Adrenal gland (tissue), 9 donors: ENCODE measurements at regions not wholly inside any gene's neighbourhood (a gene's known extent, or its start where the extent isn't known, plus 50 kb on each side); places are given as distances from the start of the nearest gene placed in this dataset.

Source experiments
- DNase-seq, 7 donors: peaks; one replicate each; pipeline ENCODE4 v3.0.0-alpha.2; 2019 to 2020
- H3K27ac ChIP-seq, 5 donors: fragments of 200-600 bp; sonication (generic) in 4 of 5; 1 replicate in 3 of 5; 2 replicates in 2 of 5; pipeline versions ENCODE4 v1.5.1 to v1.8.0; 2016 to 2020; ENCODE audit warnings: mild to moderate bottlenecking in 1 of 5
- H3K27me3 ChIP-seq: fragments of 200-600 bp; 2 replicates; pipeline ENCODE4 v1.8.0; 2021
- H3K36me3 ChIP-seq, 2 donors: fragments of 200-600 bp; replicated peaks in 1 of 2; 1 replicate in 1 of 2; 2 replicates in 1 of 2; pipeline versions ENCODE4 v1.5.1 to v1.8.0; 2018 to 2022
- H3K4me1 ChIP-seq, 2 donors: fragments of 200-600 bp; replicated peaks in 1 of 2; 1 replicate in 1 of 2; 2 replicates in 1 of 2; pipeline versions ENCODE4 v1.5.1 to v1.8.0; 2018 to 2021
- H3K4me3 ChIP-seq, 4 donors: fragments of 200-600 bp; sonication (generic) in 3 of 4; one replicate each; pipeline ENCODE4 v1.5.1; 2016 to 2018
- H3K9me3 ChIP-seq, 3 donors: fragments of 200-600 bp; sonication (generic) in 1 of 3; replicated peaks in 1 of 3; 1 replicate in 2 of 3; 2 replicates in 1 of 3; pipeline versions ENCODE4 v1.5.1 to v1.8.0; 2016 to 2021
- CTCF ChIP-seq, 6 experiments: fragments of 450-650 bp in 4 of 6; fragments of 200-600 bp in 2 of 6; sonication (generic) in 1 of 6; IDR thresholded peaks; 1 replicate in 5 of 6; 2 replicates in 1 of 6; pipeline versions ENCODE4 v1.5.1 to v1.8.0; 2016 to 2021; ENCODE audit warnings: antibody characterized with exemption in 6 of 6, mild to moderate bottlenecking in 2 of 6, moderate library complexity in 1 of 6
- POLR2A ChIP-seq, 2 donors: fragments of 450-650 bp; IDR thresholded peaks; one replicate each; pipeline ENCODE4 v1.6.1; 2017; ENCODE audit warnings: antibody characterized with exemption in 2 of 2, mild to moderate bottlenecking in 2 of 2, moderate library complexity in 1 of 2
- WGBS, 4 donors: extraction: QIAGEN DNeasy Blood & Tissue Kit in 2 of 4; methylation state at CpG; one replicate each; pipeline versions ENCODE4 v1.1.5 to v1.1.7; 2013 to 2017; 5-methylcytosine and 5-hydroxymethylcytosine counted together
- intact Hi-C, 2 donors: fragments of 100-400 bp; cut with DNase I; formaldehyde crosslinking; loops; one replicate each; pipeline versions ENCODE4 v1.14.1 to v1.15.0; 2022 to 2023
- donor health status: healthy with polysubstance abuse.
- donor health status: Bipolar disorder and iron deficiency.
- donor health status: DM: yes; HTN: yes; CAD: no.
- donor health status: DM: no; HTN: no; CAD: no.
- donor health status: DM: no; HTN: no; CAD: no.

DNA sequence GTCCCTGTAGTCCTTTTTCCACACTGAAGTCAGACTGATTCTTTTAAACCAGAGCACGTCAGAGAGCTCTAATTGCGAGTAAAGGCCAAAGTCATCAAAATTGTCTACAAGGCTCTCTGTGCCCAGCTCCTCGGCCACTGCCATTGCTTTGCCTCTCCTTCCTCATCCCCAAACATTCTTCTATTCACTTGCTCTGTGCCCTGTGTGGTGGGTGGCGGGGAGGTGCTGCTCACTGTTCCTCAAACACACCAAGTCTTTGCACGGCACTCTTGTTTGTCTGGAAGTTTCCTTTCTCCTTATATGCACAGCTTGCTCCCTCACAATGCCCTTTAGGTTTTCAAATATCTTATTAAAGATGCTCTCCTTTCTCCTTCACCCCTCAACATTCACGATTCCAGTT lies 100.1 kb upstream of the FSHR start:
- no peaks in the 10 kb centered on the region for H3K4me1 ChIP-seq
- no peak overlapping the region for H3K27ac ChIP-seq
- no peaks in the 10 kb centered on the region for H3K36me3 ChIP-seq
- H3K27me3 ChIP-seq, result no peaks in the 10 kb centered on the region
- H3K9me3 ChIP-seq, result no peaks in the 10 kb centered on the region
- TF ChIP-seq POLR2A (IDR thresholded peaks at IDR 0.05), result no peak
- TF ChIP-seq CTCF (IDR thresholded peaks at IDR 0.05), result no peak
- intact Hi-C loops, result no loop called here
- no peak for DNase-seq
- WGBS, 4 donors, result 49 to 62% (median 60%) methylated on average over 6 of the region's 6 CpGs
- no peak overlapping the region for H3K4me3 ChIP-seq

GRCh38 chr2:49251766-49252165 lies 97.5 kb upstream of the FSHR start:
- intact Hi-C loops, result no loop called here
- Histone ChIP-seq H3K4me3 (no peak overlapping the region), H3K27me3 (no peaks in the 10 kb centered on the region), H3K4me1 (no peaks in the 10 kb centered on the region), H3K9me3 (no peaks in the 10 kb centered on the region), H3K36me3 (no peaks in the 10 kb centered on the region), H3K27ac (no peak overlapping the region)
- 85 to 91% (median 89%) methylated on average over 1 of the region's 1 CpG for WGBS, 4 donors
- DNase-seq, result no peak
- TF ChIP-seq CTCF (IDR thresholded peaks at IDR 0.05) (no peak), POLR2A (IDR thresholded peaks at IDR 0.05) (no peak)

DNA sequence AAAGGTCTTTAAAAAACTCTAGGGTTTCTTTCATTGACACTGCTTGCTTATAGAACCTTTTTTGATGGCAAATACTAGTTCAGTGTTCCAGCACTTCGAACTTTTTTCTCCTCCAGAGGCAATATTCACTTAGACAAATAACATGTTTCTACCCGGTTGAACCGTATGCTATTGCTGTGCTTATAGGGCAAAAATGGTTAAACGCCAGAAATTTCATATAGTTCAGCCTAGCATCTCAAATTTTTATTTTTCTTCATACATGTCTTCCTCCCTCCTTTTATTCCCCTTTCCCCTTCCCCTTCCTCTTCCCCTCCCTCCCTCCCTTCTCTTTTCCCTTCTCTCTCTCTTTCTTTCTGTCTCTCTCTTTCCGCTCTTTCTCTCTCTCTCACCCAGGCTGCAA lies 96.9 kb upstream of the FSHR start:
- intact Hi-C loops, result no loop called here
- DNase-seq, result no peak

DNA sequence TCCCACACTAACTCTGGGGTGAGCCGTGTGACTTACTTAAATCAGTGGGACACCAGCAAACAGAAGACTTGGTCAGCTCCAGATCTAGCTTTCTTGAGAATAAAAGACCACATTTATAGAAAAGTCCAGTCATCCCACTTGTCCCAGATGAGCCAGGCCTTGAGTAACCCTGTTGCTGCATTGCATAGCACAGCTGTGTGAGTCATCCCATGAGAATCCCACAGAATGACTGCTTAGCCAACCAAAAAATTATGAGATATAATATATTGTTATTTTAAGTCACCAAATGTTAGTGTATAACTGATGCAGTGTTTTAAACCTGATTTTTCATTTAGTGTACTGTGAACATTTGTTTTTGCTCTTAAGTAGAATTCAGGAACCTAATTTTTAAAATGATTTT lies 94.2 kb upstream of the FSHR start:
- H3K36me3 ChIP-seq, result no peaks in the 10 kb centered on the region
- intact Hi-C loops, result no loop called here
- no peak overlapping the region for H3K27ac ChIP-seq
- H3K4me1 ChIP-seq, result no peaks in the 10 kb centered on the region
- H3K27me3 ChIP-seq, result no peaks in the 10 kb centered on the region
- H3K4me3 ChIP-seq, result no peak overlapping the region
- peak in 4 of 7 donors; percentile 11 to 38 (median 22) for DNase-seq
- H3K9me3 ChIP-seq, result no peaks in the 10 kb centered on the region
- TF ChIP-seq POLR2A (IDR thresholded peaks at IDR 0.05), result no peak
- no peak for TF ChIP-seq CTCF (IDR thresholded peaks at IDR 0.05)
- 65 to 92% (median 73%) methylated on average over 1 of the region's 1 CpG for WGBS, 4 donors

More for the DNA sequence above, 96.9 kb upstream of the FSHR start:
- no peaks in the 10 kb centered on the region for H3K36me3 ChIP-seq
- H3K27me3 ChIP-seq, result no peaks in the 10 kb centered on the region
- H3K27ac ChIP-seq, result no peak overlapping the region
- H3K4me1 ChIP-seq, result no peaks in the 10 kb centered on the region
- 58 to 81% (median 64%) methylated on average over 5 of the region's 5 CpGs for WGBS, 4 donors
- H3K9me3 ChIP-seq, result no peaks in the 10 kb centered on the region
- no peak overlapping the region for H3K4me3 ChIP-seq
- TF ChIP-seq POLR2A (IDR thresholded peaks at IDR 0.05), result no peak
- TF ChIP-seq CTCF (IDR thresholded peaks at IDR 0.05), result no peak
